Activated T-helper 1 cell treated with anti-CD3 and anti-CD28 coated beads, Interleukin-12 subunit alpha, Interleukin-12 subunit beta, Interleukin-2, Interleukin-4 antibody, amounts not matched to agents 30 ng/mL and 10 ng/mL and 1 ng/mL, durations not matched to agents 14 hours and 24 hours and 36 hours (primary cell): ENCODE measurements at regions not wholly inside any gene's neighbourhood (a gene's known extent, or its start where the extent isn't known, plus 50 kb on each side); places are given as distances from the start of the nearest gene placed in this dataset.

Experiments used
- DNase-seq: peaks from one replicate; pipeline ENCODE4 v3.0.0; 2021; ENCODE audit warnings: low spot score
- H3K27ac Mint-ChIP-seq: one replicate; pipeline ENCODE4 v1.8.0; 2021; ENCODE audit warnings: mild to moderate bottlenecking, mixed read lengths
- H3K27me3 Mint-ChIP-seq: one replicate; pipeline ENCODE4 v1.8.0; 2022; ENCODE audit warnings: mild to moderate bottlenecking, moderate library complexity, mixed read lengths; ENCODE audit not compliant: insufficient read depth
- H3K36me3 Mint-ChIP-seq: one replicate; pipeline ENCODE4 v1.8.0; 2021; ENCODE audit warnings: low read depth, mixed read lengths
- H3K4me1 Mint-ChIP-seq: one replicate; pipeline ENCODE4 v1.8.0; 2021; ENCODE audit warnings: low read depth, mixed read lengths
- H3K4me3 Mint-ChIP-seq: one replicate; pipeline ENCODE4 v1.8.0; 2021; ENCODE audit warnings: mild to moderate bottlenecking, moderate library complexity, mixed read lengths
- H3K9me3 Mint-ChIP-seq: one replicate; pipeline ENCODE4 v1.8.0; 2021; ENCODE audit warnings: mixed read lengths
- intact Hi-C: fragments of 100-400 bp; cut with micrococcal nuclease; formaldehyde crosslinking; loops from one replicate; pipeline ENCODE4 v1.15.1; 2024

DNA sequence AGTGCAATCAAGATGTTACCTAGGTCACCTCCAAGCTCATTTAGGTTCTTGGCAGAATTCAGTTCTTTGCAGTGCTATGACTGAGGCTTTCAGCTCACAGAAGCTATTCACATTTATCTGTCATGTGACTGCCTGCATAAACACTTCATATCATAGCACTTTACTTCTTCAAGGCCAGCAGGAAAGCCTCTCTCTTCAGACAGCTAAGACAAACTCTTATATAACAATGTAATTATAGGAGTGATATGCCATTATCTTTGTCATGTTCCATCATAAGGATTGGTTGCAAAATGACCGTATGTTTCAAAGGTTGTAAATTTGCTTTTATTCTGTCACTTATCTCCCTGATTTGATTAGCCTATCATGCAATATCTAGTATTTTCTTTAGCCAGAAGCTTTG, 78.8 kb upstream of the TMEM196 start:
- Mint-ChIP-seq H3K27ac (no peak overlapping the region), H3K27me3 (no peaks in the 10 kb centered on the region), H3K36me3 (no peaks in the 10 kb centered on the region), H3K4me1 (no peaks in the 10 kb centered on the region), H3K9me3 (no peaks in the 10 kb centered on the region), H3K4me3 (no peak overlapping the region)
- intact Hi-C loops, result no loop called here
- no peak for DNase-seq

DNA sequence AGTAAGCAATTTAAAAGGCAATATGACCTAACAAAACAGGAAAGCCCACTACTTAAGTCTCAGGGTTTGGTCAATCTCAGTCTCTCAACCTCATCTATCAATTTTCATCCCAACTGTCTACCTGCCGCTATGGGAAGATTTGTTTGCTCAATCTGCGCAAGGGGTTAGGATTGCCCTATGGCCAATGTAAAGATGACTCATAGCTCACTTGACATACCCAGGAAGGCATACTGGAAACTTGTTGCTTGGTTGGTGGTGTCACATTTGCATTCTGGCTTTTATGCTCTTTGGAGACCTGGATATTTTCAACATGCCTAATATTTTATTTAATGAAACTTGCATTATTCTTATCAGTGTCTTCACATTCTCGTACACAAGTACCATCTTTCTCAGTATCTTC, 78.1 kb upstream of the TMEM196 start:
- no peak overlapping the region for H3K4me3 Mint-ChIP-seq
- H3K27me3 Mint-ChIP-seq, result no peaks in the 10 kb centered on the region
- no peaks in the 10 kb centered on the region for H3K9me3 Mint-ChIP-seq
- no peak for DNase-seq
- intact Hi-C loops, result no loop called here
- no peak overlapping the region for H3K27ac Mint-ChIP-seq
- H3K4me1 Mint-ChIP-seq, result no peaks in the 10 kb centered on the region
- no peaks in the 10 kb centered on the region for H3K36me3 Mint-ChIP-seq

DNA sequence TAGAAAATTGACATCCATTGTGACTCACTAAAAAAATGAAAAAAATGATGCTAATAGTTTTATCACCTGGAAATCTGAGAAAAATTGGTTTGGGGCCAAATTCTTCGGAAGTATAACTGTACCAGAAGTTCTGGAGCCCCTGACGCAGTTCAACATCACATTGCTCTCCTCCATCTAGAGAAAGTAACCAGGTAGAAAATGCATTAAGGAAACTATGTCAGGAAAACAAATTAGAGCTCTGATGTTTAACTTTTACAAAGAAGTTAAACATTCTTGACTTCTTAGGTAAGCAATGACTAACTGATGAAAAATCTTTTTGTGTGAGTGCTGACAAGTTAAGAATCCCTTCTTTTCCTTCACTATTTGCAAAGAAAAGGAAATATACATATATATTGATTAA, 61.1 kb upstream of the TMEM196 start:
- Mint-ChIP-seq H3K4me3 (no peak overlapping the region), H3K4me1 (no peaks in the 10 kb centered on the region), H3K36me3 (no peaks in the 10 kb centered on the region), H3K9me3 (no peaks in the 10 kb centered on the region), H3K27me3 (no peaks in the 10 kb centered on the region), H3K27ac (no peak overlapping the region)
- DNase-seq, result no peak
- intact Hi-C loops, result no loop called here

DNA sequence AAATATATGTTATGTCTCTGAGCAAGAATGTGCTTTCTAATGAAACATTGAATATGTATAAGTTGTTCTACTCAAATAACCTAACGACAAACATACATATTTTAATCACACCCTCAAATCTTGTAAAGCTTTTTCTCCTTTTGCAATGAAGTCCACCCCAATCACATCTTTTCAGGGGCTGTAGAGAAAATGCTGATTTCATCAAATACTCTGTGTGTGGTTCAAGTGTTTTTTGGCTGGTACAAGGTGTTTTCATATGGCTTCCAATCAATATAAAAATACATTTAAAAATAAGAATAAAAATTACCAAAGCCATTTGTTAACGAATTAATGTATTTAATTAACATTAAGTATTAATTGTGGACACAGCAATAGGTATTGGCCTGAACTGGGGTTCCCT, 57.2 kb upstream of the TMEM196 start:
- H3K27me3 Mint-ChIP-seq, result no peaks in the 10 kb centered on the region
- H3K4me3 Mint-ChIP-seq, result no peak overlapping the region
- DNase-seq, result no peak
- H3K4me1 Mint-ChIP-seq, result no peaks in the 10 kb centered on the region
- no peaks in the 10 kb centered on the region for H3K36me3 Mint-ChIP-seq
- intact Hi-C loops, result no loop called here
- no peak overlapping the region for H3K27ac Mint-ChIP-seq
- H3K9me3 Mint-ChIP-seq, result no peaks in the 10 kb centered on the region
